22Rv1 (cell line): ENCODE measurements at regions not wholly inside any gene's neighbourhood (a gene's known extent, or its start where the extent isn't known, plus 50 kb on each side); places are given as distances from the start of the nearest gene placed in this dataset.

Experiments used
- ZFX ChIP-seq: fragments of 450-650 bp; IDR thresholded peaks from 2 replicates; pipeline ENCODE4 v1.6.1; 2017; ENCODE audit warnings: antibody characterized with exemption, borderline replicate concordance
- TF ChIP-seq, protein P1 (sequence below): fragments of 450-650 bp; IDR thresholded peaks from 2 replicates; pipeline ENCODE4 v1.5.1; 2017; ENCODE audit warnings: mild to moderate bottlenecking

DNA sequence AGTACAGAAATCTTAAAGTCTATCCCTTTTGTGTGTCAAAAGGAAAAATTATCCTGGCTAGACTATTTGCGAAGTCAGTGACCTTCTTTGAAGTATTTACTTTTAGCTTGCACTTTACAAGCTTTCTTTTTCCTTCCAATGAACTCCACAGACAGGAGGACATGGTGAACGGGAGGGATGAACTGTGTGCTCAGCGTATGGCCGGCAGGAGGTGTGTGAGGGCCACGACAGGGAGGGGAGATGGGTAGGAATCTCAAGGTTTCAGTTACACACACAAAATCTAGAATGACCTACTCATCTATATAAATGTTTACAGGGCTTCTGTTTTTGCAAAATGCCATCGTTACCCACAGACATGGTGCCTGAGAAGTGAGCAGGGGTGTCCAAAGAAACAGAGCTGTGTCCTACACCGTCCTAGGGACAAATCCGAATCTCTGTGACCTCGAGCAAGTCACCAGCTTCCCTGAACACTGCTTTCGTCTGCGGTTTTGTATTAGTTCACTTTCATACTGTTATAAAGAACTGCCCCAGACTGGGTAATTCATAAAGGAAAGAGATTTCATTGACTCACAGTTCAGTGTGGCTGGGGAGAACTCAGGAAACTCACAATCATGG lies 537.2 kb downstream of the LIG4 start:
- TF ChIP-seq, protein P1, sequence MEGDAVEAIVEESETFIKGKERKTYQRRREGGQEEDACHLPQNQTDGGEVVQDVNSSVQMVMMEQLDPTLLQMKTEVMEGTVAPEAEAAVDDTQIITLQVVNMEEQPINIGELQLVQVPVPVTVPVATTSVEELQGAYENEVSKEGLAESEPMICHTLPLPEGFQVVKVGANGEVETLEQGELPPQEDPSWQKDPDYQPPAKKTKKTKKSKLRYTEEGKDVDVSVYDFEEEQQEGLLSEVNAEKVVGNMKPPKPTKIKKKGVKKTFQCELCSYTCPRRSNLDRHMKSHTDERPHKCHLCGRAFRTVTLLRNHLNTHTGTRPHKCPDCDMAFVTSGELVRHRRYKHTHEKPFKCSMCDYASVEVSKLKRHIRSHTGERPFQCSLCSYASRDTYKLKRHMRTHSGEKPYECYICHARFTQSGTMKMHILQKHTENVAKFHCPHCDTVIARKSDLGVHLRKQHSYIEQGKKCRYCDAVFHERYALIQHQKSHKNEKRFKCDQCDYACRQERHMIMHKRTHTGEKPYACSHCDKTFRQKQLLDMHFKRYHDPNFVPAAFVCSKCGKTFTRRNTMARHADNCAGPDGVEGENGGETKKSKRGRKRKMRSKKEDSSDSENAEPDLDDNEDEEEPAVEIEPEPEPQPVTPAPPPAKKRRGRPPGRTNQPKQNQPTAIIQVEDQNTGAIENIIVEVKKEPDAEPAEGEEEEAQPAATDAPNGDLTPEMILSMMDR = peak; percentile 29
- no peak for TF ChIP-seq ZFX
